ENCODE measurements at regions not wholly inside any gene's neighbourhood (a gene's known extent, or its start where the extent isn't known, plus 50 kb on each side); places are given as distances from the start of the nearest gene placed in this dataset.

DNA sequence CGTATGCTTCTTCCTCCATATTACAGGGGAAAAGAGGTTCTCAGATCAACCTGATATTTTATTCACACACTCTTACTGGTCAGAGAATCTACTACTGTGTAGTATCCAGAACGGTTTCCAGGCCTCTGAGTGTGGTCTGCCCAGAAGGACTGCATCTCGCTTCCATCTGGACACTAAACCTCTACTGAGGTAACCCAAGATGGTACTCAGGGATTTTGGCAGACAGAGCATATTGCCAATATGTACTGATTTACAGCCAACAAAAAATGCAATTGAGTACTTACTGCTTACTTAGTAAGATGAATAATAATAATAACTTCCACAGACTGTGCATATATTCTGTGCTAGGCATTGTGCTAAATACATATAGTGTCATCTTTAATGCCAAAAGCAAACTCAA, 55.8 kb downstream of the CYRIA start:
- no peaks in the 10 kb centered on the region for H3K27me3 ChIP-seq (ENCODE audit: control insufficient read depth, insufficient read depth, low read length)
- FAIRE-seq = no peak
- no peaks in the 10 kb centered on the region for H3K36me3 ChIP-seq (ENCODE audit: control insufficient read depth, insufficient read depth, low read length)
- TF ChIP-seq, protein P1, sequence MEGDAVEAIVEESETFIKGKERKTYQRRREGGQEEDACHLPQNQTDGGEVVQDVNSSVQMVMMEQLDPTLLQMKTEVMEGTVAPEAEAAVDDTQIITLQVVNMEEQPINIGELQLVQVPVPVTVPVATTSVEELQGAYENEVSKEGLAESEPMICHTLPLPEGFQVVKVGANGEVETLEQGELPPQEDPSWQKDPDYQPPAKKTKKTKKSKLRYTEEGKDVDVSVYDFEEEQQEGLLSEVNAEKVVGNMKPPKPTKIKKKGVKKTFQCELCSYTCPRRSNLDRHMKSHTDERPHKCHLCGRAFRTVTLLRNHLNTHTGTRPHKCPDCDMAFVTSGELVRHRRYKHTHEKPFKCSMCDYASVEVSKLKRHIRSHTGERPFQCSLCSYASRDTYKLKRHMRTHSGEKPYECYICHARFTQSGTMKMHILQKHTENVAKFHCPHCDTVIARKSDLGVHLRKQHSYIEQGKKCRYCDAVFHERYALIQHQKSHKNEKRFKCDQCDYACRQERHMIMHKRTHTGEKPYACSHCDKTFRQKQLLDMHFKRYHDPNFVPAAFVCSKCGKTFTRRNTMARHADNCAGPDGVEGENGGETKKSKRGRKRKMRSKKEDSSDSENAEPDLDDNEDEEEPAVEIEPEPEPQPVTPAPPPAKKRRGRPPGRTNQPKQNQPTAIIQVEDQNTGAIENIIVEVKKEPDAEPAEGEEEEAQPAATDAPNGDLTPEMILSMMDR (IDR thresholded peaks at IDR 0.05; ENCODE audit: insufficient read depth, low read length, severe bottlenecking) = no peak
- no peak overlapping the region for H3K4me3 ChIP-seq (ENCODE audit: low read depth, low read length)
- no peak for DNase-seq (ENCODE audit: low read depth)

- DNase-seq (ENCODE audit: low read depth) = peak; percentile 77
- Histone ChIP-seq H3K36me3 (ENCODE audit: control insufficient read depth, insufficient read depth, low read length) (no peaks in the 10 kb centered on the region), H3K27me3 (ENCODE audit: control insufficient read depth, insufficient read depth, low read length) (no peaks in the 10 kb centered on the region), H3K4me3 (ENCODE audit: low read depth, low read length) (peak overlapping the region; percentile 28)
- FAIRE-seq = peak; percentile 87
- TF ChIP-seq, protein P1 (IDR thresholded peaks at IDR 0.05; ENCODE audit: insufficient read depth, low read length, severe bottlenecking) = peak; percentile 94
Measured at GRCh38 chr2:16608661-16609643, 56.7 kb downstream of the CYRIA start.

GRCh38 chr2:16607301-16607700, 58.3 kb downstream of the CYRIA start:
- DNase-seq (ENCODE audit: low read depth) (no peak), FAIRE-seq (no peak)

GRCh38 chr2:16604236-16604635, 61.4 kb downstream of the CYRIA start:
- FAIRE-seq = peak; percentile 81
- Histone ChIP-seq H3K4me3 (ENCODE audit: low read depth, low read length) (no peak overlapping the region), H3K27me3 (ENCODE audit: control insufficient read depth, insufficient read depth, low read length) (no peaks in the 10 kb centered on the region), H3K36me3 (ENCODE audit: control insufficient read depth, insufficient read depth, low read length) (no peaks in the 10 kb centered on the region)
- peak; percentile 95 for DNase-seq (ENCODE audit: low read depth)
- TF ChIP-seq, protein P1 (IDR thresholded peaks at IDR 0.05; ENCODE audit: insufficient read depth, low read length, severe bottlenecking) = no peak

More at GRCh38 chr2:16607301-16607700, 58.3 kb downstream of the CYRIA start:
- H3K4me3 ChIP-seq (ENCODE audit: low read depth, low read length) = no peak overlapping the region
- TF ChIP-seq, protein P1 (IDR thresholded peaks at IDR 0.05; ENCODE audit: insufficient read depth, low read length, severe bottlenecking) = no peak
- H3K36me3 ChIP-seq (ENCODE audit: control insufficient read depth, insufficient read depth, low read length) = no peaks in the 10 kb centered on the region
- no peaks in the 10 kb centered on the region for H3K27me3 ChIP-seq (ENCODE audit: control insufficient read depth, insufficient read depth, low read length)

DNA sequence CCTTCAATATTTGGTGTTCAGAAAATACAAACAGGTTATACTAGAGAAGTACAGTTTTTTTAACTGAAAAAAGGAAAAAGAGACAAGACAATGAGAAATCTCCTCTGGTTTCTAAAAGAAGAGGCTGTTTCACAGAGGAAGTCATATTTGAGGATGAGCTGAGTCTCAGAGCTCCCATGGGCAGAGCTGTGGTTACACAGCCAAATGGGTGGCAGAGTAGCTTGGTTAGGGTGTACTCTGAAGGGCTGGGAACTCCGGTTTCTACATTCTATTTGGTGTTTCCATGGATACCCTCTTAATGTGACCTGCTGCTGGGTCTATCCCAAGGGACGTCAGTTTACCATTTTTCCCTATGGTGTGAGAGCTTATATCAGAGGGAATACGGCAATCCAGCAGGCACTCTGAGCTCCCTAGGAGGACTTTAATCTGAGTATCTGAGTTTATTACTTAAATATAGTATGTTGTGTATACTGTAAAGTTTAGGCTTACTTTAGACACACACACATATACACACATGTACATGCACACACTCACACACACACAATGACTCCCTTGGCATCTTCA, 74.2 kb downstream of the CYRIA start:
- no peaks in the 10 kb centered on the region for H3K27me3 ChIP-seq (ENCODE audit: control insufficient read depth, insufficient read depth, low read length)
- TF ChIP-seq, protein P1 (IDR thresholded peaks at IDR 0.05; ENCODE audit: insufficient read depth, low read length, severe bottlenecking) = no peak
- H3K4me3 ChIP-seq (ENCODE audit: low read depth, low read length) = no peak overlapping the region
- H3K36me3 ChIP-seq (ENCODE audit: control insufficient read depth, insufficient read depth, low read length) = no peaks in the 10 kb centered on the region
- no peak for DNase-seq (ENCODE audit: low read depth)
- no peak for FAIRE-seq
